H9 (cell line): ENCODE measurements at regions not wholly inside any gene's neighbourhood (a gene's known extent, or its start where the extent isn't known, plus 50 kb on each side); places are given as distances from the start of the nearest gene placed in this dataset.

Source experiments
- DNase-seq: peaks from one replicate; pipeline ENCODE4 v3.0.0-alpha.2; 2017
- H2AFZ ChIP-seq: one replicate; pipeline ENCODE4 v1.6.1; 2013; ENCODE audit warnings: mild to moderate bottlenecking, low read length, control low read depth, moderate library complexity
- H2AK5ac ChIP-seq: 2 replicates; pipeline ENCODE4 v1.6.1; 2013; ENCODE audit warnings: low read length, control low read depth, mixed read lengths; ENCODE audit not compliant: insufficient read length
- H2BK120ac ChIP-seq: one replicate; pipeline ENCODE4 v1.6.1; 2013; ENCODE audit warnings: low read depth, mild to moderate bottlenecking, low read length, control low read depth, inconsistent platforms; ENCODE audit not compliant: poor library complexity, severe bottlenecking
- H2BK12ac ChIP-seq: 2 replicates; pipeline ENCODE4 v1.6.1; 2013; ENCODE audit warnings: low read length, control low read depth, mixed read lengths, low read depth; ENCODE audit not compliant: insufficient read length
- H2BK15ac ChIP-seq: 2 replicates; pipeline ENCODE4 v1.6.1; 2013; ENCODE audit warnings: low read depth, low read length, control low read depth
- H2BK20ac ChIP-seq: one replicate; pipeline ENCODE4 v1.6.1; 2013; ENCODE audit warnings: low read depth, mild to moderate bottlenecking, low read length, control low read depth, inconsistent platforms; ENCODE audit not compliant: poor library complexity, severe bottlenecking
- H2BK5ac ChIP-seq: 2 replicates; pipeline ENCODE4 v1.6.1; 2013; ENCODE audit warnings: low read length, control low read depth, mixed read lengths; ENCODE audit not compliant: insufficient read length
- H3K14ac ChIP-seq: 2 replicates; pipeline ENCODE4 v1.6.1; 2013; ENCODE audit warnings: low read length, control low read depth; ENCODE audit not compliant: insufficient read depth
- H3K18ac ChIP-seq: 2 replicates; pipeline ENCODE4 v1.6.1; 2013; ENCODE audit warnings: low read depth, mild to moderate bottlenecking, mixed read lengths, low read length, control low read depth; ENCODE audit not compliant: insufficient read length
- H3K23ac ChIP-seq: 2 replicates; pipeline ENCODE4 v1.6.1; 2013; ENCODE audit warnings: low read length, control low read depth, mixed read lengths, low read depth; ENCODE audit not compliant: insufficient read length
- H3K23me2 ChIP-seq: 2 replicates; pipeline ENCODE4 v1.6.1; 2013; ENCODE audit warnings: low read depth, mild to moderate bottlenecking, mixed read lengths, low read length, control low read depth; ENCODE audit not compliant: insufficient read length, poor library complexity, severe bottlenecking
- H3K27ac ChIP-seq: 2 replicates; pipeline ENCODE4 v1.5.1; 2013; ENCODE audit warnings: low read length, control low read depth, mixed read lengths, low read depth; ENCODE audit not compliant: insufficient read length
- H3K27me3 ChIP-seq: 2 replicates; pipeline ENCODE4 v1.6.1; 2013; ENCODE audit warnings: low read length, control low read depth, inconsistent platforms; ENCODE audit not compliant: insufficient read depth
- H3K4ac ChIP-seq: 2 replicates; pipeline ENCODE4 v1.6.1; 2013; ENCODE audit warnings: low read depth, mild to moderate bottlenecking, control low read depth, inconsistent platforms, low read length, moderate library complexity
- H3K4me1 ChIP-seq: 2 replicates; pipeline ENCODE4 v1.6.1; 2013; ENCODE audit warnings: low read length, control low read depth, inconsistent platforms; ENCODE audit not compliant: insufficient read depth
- H3K4me2 ChIP-seq: 2 replicates; pipeline ENCODE4 v1.6.1; 2013; ENCODE audit warnings: low read length, control low read depth, mixed read lengths; ENCODE audit not compliant: insufficient read length, insufficient read depth
- H3K56ac ChIP-seq: 2 replicates; pipeline ENCODE4 v1.6.1; 2013; ENCODE audit warnings: low read depth, mild to moderate bottlenecking, mixed read lengths, low read length, control low read depth; ENCODE audit not compliant: insufficient read length
- H3K79me1 ChIP-seq: 2 replicates; pipeline ENCODE4 v1.6.1; 2013; ENCODE audit warnings: low read depth, mild to moderate bottlenecking, moderate library complexity, low read length, control low read depth, inconsistent platforms; ENCODE audit not compliant: insufficient read depth, poor library complexity, severe bottlenecking
- H3K79me2 ChIP-seq: 2 replicates; pipeline ENCODE4 v1.6.1; 2013; ENCODE audit warnings: low read length, control low read depth, inconsistent platforms; ENCODE audit not compliant: insufficient read depth
- H3K9ac ChIP-seq: 2 replicates; pipeline ENCODE4 v1.6.1; 2013; ENCODE audit warnings: low read length, control low read depth, mixed read lengths; ENCODE audit not compliant: insufficient read length; ENCODE audit errors: extremely low read depth
- H3K9me3 ChIP-seq: one replicate; pipeline ENCODE4 v1.6.1; 2013; ENCODE audit warnings: low read depth, low read length, inconsistent platforms; ENCODE audit not compliant: control insufficient read depth
- H3T11ph ChIP-seq: one replicate; pipeline ENCODE4 v1.6.1; 2013; ENCODE audit warnings: mild to moderate bottlenecking, low read length, control low read depth, inconsistent platforms
- H4K20me1 ChIP-seq: one replicate; pipeline ENCODE4 v1.6.1; 2013; ENCODE audit not compliant: control insufficient read depth, insufficient read length, insufficient read depth
- H4K5ac ChIP-seq: 2 replicates; pipeline ENCODE4 v1.6.1; 2013; ENCODE audit warnings: low read depth, mild to moderate bottlenecking, mixed read lengths, low read length, control low read depth; ENCODE audit not compliant: insufficient read length
- H4K8ac ChIP-seq: replicated peaks from 2 replicates; pipeline ENCODE4 v1.6.1; 2013; ENCODE audit warnings: low read length, control low read depth, mixed read lengths, low read depth; ENCODE audit not compliant: insufficient read length
- H4K91ac ChIP-seq: 2 replicates; pipeline ENCODE4 v1.6.1; 2013; ENCODE audit warnings: low read depth, mild to moderate bottlenecking, moderate library complexity, mixed read lengths, low read length, control low read depth; ENCODE audit not compliant: insufficient read length
- H3K27ac Mint-ChIP-seq, 3 experiments: 2 replicates in 2 of 3; 3 replicates in 1 of 3; pipeline ENCODE4 v1.8.0; 2020 to 2021; ENCODE audit warnings: mixed read lengths in 3 of 3, mild to moderate bottlenecking in 1 of 3, moderate library complexity in 1 of 3
- H3K27me3 Mint-ChIP-seq: 2 replicates; pipeline ENCODE4 v1.8.0; 2021; ENCODE audit warnings: low read depth, mild to moderate bottlenecking, moderate library complexity, mixed read lengths
- H3K36me3 Mint-ChIP-seq, 3 experiments: 2 replicates in 2 of 3; 3 replicates in 1 of 3; pipeline ENCODE4 v1.8.0; 2020 to 2021; ENCODE audit warnings: low read depth in 3 of 3, mixed read lengths in 3 of 3; ENCODE audit not compliant: insufficient read depth in 1 of 3
- H3K4me1 Mint-ChIP-seq, 2 experiments: 2 replicates each; pipeline ENCODE4 v1.8.0; 2020; ENCODE audit warnings: mixed read lengths in 2 of 2
- H3K4me3 Mint-ChIP-seq, 2 experiments: 2 replicates in 1 of 2; 3 replicates in 1 of 2; pipeline ENCODE4 v1.8.0; 2020 to 2021; ENCODE audit warnings: mild to moderate bottlenecking in 2 of 2, mixed read lengths in 2 of 2, moderate library complexity in 1 of 2
- H3K9me3 Mint-ChIP-seq, 2 experiments: 2 replicates in 1 of 2; 3 replicates in 1 of 2; pipeline ENCODE4 v1.8.0; 2020; ENCODE audit warnings: mild to moderate bottlenecking in 2 of 2, mixed read lengths in 2 of 2, moderate library complexity in 1 of 2
- WGBS: extraction: QIAGEN DNeasy Blood & Tissue Kit; methylation state at CpG from one replicate; pipeline ENCODE4 v1.1.7; 2013; ENCODE audit warnings: missing lambda C conversion rate, low lambda C conversion rate, mixed read lengths; ENCODE audit not compliant: insufficient read length; ENCODE audit errors: extremely low coverage; 5-methylcytosine and 5-hydroxymethylcytosine counted together
- TF ChIP-seq, protein P1 (sequence below): fragments of 200-600 bp; sonication (generic); conservative IDR thresholded peaks from 3 replicates; pipeline ENCODE4 v1.8.0; 2021; ENCODE audit warnings: antibody characterized with exemption, mild to moderate bottlenecking

DNA sequence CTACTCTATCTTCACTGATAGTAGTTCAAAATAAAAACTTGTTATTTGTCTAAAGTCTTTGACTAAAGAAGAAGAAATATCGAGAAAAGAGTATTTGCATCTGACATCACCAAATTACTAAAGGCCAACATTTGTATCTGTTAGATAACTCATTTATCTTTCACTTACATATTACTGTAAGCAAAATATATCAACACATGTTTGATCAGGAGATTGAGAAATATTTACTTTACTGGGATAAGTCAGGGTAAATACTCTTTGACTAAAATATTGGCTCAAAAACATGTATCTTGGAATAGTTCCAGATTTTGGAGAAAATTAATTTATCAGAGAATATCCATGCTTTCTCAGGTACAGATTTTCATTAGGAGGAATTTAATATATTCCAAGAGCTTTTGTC, 306.0 kb downstream of the TENT5A start:
- H3T11ph ChIP-seq = no peak overlapping the region
- H2BK120ac ChIP-seq = no peak overlapping the region
- H3K4me1 ChIP-seq = no peaks in the 10 kb centered on the region
- H3K27me3 Mint-ChIP-seq = no peaks in the 10 kb centered on the region
- H2AFZ ChIP-seq = no peak overlapping the region
- no peaks in the 10 kb centered on the region for H3K27me3 ChIP-seq
- H3K4me2 ChIP-seq = no peak overlapping the region
- H3K4me3 Mint-ChIP-seq = no peak overlapping the region
- no peak overlapping the region for H3K9ac ChIP-seq
- no peaks in the 10 kb centered on the region for H3K23me2 ChIP-seq
- H4K5ac ChIP-seq = no peak overlapping the region
- H4K20me1 ChIP-seq = no peaks in the 10 kb centered on the region
- no peaks in the 10 kb centered on the region for H3K36me3 Mint-ChIP-seq
- H3K56ac ChIP-seq = no peak overlapping the region
- H3K9me3 ChIP-seq = no peaks in the 10 kb centered on the region
- H3K23ac ChIP-seq = no peak overlapping the region
- TF ChIP-seq, protein P1, sequence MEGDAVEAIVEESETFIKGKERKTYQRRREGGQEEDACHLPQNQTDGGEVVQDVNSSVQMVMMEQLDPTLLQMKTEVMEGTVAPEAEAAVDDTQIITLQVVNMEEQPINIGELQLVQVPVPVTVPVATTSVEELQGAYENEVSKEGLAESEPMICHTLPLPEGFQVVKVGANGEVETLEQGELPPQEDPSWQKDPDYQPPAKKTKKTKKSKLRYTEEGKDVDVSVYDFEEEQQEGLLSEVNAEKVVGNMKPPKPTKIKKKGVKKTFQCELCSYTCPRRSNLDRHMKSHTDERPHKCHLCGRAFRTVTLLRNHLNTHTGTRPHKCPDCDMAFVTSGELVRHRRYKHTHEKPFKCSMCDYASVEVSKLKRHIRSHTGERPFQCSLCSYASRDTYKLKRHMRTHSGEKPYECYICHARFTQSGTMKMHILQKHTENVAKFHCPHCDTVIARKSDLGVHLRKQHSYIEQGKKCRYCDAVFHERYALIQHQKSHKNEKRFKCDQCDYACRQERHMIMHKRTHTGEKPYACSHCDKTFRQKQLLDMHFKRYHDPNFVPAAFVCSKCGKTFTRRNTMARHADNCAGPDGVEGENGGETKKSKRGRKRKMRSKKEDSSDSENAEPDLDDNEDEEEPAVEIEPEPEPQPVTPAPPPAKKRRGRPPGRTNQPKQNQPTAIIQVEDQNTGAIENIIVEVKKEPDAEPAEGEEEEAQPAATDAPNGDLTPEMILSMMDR = no peak
- H3K9me3 Mint-ChIP-seq = no peaks in the 10 kb centered on the region
- no peak overlapping the region for H4K91ac ChIP-seq
- no peak overlapping the region for H3K27ac ChIP-seq
- H3K4ac ChIP-seq = no peak overlapping the region
- DNase-seq = no peak
- H2BK15ac ChIP-seq = no peak overlapping the region
- no peak overlapping the region for H3K14ac ChIP-seq
- no peaks in the 10 kb centered on the region for H3K79me1 ChIP-seq
- H3K79me2 ChIP-seq = no peaks in the 10 kb centered on the region
- H3K27ac Mint-ChIP-seq = no peak overlapping the region
- no CpG with 5 or more reads among the region's 1 CpG for WGBS
- no peak overlapping the region for H4K8ac ChIP-seq
- no peak overlapping the region for H2BK5ac ChIP-seq
- no peak overlapping the region for H2BK20ac ChIP-seq
- H2AK5ac ChIP-seq = no peak overlapping the region
- no peak overlapping the region for H3K18ac ChIP-seq
- no peaks in the 10 kb centered on the region for H3K4me1 Mint-ChIP-seq
- no peak overlapping the region for H2BK12ac ChIP-seq
